IPS DF 19.7 (cell line): ENCODE measurements at regions not wholly inside any gene's neighbourhood (a gene's known extent, or its start where the extent isn't known, plus 50 kb on each side); places are given as distances from the start of the nearest gene placed in this dataset.
A peak's percentile ranks its signal among the peaks of the same experiment; 100 is the strongest.
"Not testable (repeated sequence)": the region's sequence is repeated elsewhere in the genome, so short reads cannot be mapped to it uniquely, and the experiment has no call there.

Experiments used
- DNase-seq: peaks from one replicate; pipeline ENCODE4 v3.0.0-alpha.2; 2013; ENCODE audit warnings: low read depth, low spot score

DNA sequence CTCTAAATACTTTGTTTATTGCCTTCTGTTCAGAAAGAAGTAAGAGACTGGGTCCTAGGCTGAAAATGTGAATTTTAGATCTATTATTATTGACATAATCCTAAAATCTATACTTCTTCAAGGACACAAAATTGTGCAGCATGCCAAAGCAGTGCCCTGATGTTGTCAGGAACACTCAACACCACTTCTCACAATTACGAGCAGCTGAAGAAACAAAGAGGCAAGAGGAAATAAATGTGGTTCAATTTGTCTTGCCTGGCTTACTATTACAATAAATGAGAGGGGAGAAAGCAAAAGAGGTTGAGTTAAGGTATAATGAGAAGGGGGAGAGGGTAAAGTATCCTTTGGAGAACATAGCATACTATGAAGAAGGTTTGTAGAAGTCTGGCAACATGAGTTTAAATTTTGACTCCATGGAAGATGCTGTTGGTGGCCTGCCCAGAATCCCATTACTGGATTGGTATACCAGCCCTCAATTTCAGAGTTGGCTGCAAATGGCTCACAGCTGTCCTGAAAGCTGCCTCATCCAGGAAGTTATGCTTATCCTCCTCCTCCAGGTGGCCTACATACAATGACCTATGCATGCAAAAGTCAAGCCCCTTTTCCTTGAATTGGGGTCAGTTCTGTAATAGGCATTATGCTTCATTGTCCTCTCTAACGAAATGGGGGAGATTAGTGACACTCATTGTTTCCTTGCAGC is 274.6 kb upstream of the SMIM30 start:
- no peak for DNase-seq

DNA sequence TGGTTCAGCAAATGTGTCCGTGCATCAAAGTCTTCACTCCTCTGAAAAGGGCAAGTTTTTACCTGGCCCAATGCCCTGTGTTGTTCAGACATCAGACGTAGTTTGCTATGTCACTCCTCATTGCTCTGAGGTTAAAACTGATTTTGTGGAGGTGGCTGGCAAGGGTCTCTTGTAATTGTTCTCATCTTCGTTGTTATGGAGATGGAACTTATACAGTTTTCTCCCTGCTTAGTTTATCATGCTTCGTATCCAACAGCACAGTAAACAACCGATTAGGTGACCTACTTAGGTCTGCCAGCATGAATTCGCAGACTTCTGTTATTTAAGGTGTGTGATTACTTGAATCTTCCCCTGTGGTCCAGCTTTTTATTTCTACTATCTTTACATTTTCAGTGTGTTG is 274.1 kb upstream of the SMIM30 start:
- no peak for DNase-seq

DNA sequence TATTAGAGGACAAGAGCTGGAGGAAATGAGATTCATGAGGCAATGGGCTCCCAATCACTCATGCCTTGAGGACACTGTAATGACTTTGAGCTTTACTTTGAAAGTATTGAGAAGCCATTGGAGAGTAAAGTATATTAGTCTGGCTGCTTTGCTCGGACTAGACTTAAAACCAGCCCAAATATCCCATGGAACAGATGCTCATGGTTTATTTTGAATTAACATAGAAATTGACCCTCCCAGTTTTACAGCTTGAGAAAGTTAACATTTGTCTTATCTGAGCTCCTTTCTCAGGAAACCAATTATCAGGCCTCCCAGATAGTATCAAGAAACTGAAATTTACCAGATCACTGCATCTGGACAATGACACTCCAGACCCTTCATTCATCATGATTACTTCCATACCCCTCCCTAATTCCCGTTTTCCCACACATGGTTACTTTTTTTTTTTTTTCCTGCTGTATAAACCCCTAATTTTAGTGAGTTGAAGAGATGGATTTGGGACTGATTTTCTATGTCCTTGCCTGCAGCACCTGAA is 270.8 kb upstream of the SMIM30 start:
- no peak for DNase-seq

DNA sequence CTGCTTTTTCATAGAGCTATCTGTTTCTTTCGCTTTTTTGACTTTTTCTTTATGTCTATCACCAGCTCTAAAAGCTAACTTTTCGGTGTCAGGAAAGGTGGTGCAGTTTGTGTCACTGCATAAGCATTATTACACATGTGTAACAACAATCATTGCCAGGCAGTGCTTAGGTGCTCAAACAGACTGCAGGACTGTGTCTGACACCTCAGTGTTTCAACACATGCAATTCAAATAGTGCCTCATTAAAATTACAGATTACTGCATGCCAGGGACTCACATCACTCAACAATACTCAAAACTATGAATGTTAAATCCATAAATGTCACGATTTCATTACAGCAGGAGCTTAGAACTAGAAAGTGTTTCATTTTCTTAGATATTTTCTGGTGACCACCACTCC is 265.3 kb upstream of the SMIM30 start:
- no peak for DNase-seq

DNA sequence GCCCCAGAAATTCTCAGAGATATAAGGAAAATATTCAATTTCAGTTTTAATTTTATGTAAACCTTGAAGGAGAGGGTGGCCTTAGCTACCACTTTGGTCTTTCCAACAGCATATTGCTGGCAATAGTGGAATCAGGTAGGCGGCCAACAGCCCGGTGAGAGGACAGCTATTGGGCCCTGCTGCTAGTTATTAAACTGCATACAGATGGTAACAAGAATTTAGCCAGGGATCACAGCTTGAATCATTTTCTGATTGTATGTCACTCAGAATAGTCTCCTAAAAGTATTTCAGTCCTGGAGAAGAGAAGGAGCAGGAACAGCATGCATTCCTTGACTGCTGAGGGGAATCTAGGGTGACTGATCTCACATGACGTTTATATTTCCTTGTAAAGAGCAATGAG is 261.4 kb upstream of the SMIM30 start:
- no peak for DNase-seq

DNA sequence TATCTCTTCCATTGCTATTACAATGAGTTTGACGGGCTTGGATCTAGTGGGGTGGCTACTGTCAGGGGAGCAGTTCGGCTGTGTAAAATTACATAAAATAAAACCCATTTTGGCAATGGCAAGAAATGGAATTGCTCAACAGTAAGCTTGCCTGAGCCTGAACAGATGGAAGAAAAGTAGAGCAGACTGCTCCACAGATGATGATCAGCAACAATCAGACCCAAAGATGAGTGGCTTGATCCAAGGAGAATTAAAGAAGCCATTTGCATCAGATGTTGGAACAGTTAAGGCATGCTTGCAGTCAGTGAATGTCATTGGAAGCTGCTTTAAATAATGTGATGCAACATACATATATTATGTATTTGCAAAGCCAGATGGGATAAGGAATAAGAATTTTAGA is 256.6 kb upstream of the SMIM30 start:
- no peak for DNase-seq

DNA sequence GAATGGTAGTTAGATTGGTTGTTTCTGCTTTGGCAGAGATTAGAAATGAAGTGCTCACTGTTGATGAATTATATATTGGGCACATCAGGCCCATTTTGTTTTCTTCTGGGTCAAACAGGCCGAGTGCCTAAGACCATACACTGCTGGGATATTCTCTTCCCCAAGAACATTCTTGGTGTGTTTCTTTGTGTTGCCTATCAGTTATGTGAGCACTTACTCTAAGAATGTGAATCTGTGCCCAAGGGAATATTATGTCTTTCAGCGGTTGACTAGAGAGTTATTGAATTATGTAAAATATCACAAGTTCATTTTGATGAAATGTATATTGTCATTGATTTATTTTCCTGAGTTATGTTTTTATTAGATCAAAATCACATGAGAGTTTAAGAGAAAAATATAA is 255.5 kb upstream of the SMIM30 start:
- no peak for DNase-seq

DNA sequence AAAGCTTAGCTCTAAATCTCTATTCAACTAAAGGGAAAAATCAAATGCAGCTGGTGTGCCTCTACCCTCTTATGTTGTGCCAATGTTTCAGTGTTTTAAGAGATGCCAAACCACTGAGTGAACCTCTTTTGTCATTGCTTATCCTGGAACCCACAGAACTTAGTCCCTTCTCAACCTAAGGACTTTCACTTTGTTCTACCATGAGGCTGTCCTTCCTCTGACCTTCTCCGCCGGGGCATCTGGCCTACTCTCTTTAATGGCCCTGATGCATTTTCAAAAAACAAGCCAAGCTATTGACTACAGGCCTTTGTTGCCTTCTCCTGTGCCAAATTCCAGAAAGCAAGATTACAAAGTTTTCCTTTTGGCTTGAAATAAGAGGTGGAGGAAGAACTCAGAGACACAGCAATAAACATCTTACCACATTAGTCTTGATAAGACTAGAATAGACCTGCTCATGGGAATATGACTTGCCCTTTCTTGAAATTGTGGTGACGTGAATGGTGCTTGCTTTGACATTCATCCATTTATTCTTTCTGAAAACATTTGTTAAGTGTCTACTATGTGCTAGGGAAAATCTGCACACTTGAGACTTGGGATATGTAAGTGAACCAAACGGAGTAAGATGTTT is 253.2 kb upstream of the SMIM30 start:
- no peak for DNase-seq

DNA sequence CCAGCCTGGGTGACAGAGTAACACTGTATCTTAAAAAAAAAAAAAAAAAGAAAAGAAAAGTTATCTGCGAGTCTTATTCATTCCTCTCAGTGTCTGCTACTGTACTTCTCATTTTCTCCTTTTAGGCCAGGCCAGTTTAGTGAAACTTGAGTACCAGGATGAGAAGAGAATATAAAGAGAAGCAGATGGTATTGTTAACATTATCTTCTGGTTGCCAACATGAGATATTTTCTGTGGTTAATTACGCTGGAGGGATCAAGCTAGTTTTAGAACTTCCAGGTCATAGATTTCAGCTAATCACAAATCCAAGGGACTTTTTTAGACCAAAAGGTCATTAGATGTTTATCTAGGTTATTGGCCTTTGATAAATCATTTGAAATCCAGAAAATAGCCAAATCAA is 252.6 kb upstream of the SMIM30 start:
- DNase-seq = no peak

DNA sequence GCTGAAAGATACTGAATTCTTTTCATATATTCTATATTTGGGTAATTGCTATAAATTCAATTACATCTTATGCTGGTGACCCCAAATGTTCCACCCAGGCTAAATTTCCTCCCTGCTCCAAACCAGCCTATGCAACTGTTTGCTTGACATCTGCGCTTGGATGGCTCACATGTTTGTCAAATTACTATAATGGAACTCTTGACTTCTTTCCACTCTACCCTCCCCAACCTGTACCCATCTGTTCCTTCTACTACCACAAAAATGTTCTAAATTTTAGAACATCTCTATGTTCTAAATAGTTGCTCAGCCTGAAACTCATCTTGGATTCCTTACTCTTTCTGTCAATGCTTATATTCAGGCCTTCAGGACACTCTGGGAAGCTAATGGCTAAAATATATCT is 249.9 kb upstream of the SMIM30 start:
- DNase-seq = no peak

DNA sequence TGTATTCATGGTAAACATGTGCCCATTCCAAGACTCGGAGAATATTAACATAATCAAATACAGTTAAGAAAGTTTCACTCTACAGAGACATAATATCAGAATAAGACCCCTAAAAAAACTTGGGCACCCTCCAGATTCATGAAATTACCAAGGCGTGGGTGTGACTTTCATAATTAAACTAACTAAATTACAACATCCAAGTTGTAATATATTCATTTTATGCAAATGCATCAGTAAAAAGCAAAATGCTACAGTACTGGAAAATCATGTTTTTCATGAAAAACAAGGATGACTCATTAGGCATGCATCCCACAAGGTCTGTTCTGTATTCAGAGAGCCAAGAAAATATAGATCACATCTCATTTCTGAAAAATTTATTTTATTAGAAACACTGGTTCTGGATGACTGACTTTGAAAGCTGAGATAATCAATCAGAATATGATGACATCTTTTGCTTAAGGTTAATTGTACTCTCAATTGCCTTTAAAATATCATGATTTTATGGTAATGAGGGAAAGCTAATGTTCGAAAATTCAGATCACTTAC is 248.8 kb upstream of the SMIM30 start:
- no peak for DNase-seq

DNA sequence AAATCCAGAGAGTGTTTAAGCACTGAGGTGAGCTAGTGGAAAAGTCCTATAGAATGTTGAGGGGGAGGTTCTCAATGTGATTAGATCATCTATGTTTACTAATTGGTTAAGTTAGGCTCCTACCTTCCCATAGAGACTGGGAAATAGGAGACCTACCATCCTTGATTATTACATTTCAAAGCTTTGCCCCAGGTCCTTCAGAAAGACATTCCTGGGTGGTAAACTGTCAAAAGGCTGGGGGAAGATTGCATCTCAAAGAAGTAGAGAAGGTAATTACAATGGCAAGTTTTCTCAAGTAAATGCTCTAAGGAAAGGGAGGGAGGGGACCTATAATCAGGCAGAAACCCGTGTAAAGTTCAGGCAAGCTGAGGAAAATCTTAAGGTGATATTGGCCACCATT is 247.8 kb upstream of the SMIM30 start:
- DNase-seq = peak; percentile 9

DNA sequence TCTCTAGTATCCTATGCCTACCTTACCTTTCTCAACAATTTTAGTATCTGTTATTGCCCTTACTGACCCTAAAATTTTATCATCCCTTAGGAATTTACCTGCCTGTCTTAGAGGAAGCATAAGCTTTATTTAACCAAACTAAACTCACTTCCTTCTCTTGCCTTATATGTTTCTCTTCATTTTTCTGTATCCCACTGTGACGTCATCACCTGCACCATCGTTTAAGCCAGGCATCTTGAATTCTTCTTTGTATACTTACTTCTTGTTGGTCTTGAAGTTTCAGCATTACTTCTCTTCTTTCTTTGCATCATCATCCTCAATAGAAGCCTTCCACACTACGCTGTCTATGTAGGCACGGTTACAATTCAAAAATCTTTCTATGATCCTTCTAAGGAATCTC is 231.0 kb upstream of the SMIM30 start:
- DNase-seq = no peak

DNA sequence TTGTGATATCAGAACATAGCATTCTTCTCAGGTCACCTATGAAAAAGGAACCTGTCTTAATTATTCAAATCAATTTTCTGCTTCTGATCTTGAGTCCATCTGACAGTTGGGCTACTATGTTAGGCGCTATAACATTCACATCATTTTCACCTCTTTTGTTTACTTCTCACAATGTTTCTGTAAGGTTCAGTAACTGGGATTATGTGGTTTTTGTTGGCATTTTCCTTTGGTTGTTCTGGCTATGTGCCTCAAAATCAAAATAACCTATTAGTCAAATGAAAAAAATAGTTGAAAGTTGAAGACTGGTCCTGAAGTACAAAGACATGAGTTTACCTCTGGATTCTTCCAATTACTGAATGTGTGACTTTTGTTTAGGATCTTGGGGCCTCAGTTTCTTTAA is 221.3 kb upstream of the SMIM30 start:
- no peak for DNase-seq

DNA sequence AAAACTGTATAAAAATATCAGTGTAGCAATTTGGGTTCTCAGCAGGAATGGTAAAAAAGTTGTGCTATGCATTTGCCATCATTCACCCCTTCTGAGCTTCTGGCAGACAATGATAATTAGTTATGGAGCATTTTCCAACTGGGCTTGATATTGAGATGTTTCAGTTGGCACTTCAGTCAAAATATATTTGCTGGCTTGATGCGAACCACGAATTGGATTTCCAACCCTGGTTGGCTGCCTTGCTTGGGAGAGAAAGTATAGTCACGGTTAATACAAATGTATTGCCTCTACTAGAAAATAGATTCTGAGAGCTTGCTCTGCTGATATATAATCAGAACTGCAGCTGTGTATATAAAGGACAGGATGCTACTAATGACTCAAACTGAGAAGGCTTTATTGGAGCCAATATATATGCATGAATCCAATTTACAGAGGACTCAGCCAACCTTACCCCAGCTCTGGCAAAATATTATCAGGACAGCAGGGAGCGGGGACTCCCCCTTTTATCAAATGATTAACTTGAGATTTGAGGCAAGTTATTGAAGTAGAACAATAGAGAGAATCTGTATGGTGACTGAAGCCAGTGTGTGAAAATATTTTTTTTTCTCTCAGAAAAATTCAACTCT is 219.8 kb upstream of the SMIM30 start:
- DNase-seq = no peak

DNA sequence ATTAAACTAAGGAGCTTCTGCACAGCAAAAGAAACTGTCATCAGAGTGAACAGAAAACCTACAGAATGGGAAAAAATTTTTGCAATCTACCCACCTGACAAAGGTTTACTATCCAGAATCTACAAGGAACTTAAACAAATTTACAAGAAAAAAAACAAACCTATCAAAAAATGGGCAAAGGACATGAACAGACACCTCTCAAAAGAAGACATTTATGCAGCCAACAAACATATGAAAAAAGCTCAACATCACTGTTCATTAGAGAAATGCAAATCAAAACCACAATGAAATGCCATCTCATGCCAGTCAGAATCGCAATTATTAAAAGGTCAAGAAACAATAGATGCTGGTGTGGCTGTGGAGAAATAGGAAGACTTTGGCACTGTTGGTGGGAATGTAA is 218.5 kb upstream of the SMIM30 start:
- DNase-seq = not testable (repeated sequence)

DNA sequence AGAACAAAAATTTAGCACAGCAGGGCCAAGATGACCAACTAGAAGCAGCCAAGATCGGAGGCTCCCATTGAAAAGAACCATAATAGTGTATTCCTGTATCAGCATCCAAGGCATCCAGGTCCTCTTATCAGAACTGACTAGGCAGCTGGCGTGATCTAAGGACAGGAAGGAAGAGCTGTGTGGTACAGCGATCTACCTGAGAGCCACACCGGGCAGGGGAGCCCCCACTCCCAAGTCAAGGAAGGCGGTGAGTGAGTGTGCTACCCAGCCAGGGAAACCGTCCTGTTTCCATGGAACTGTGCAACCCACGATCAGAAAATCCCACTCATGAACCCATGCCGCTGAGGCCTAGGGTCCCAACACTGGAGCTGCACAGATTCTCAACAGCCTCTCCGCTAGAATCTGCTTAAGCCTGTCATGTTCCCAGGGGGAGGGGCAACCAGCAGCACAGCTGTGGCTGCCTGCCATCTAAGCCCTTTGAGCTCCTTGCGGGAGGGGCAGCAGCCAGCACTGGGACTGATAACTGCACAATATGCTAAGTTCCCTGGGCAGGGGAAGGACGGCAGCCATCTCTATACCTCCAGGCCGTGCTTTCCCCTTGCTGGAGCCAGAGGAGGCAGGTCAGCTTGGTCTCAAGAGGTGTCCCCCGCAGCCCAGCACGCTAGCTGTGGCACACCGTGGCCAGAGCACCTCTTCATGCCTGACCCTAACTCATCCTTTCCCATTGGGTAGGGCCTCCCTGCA is 213.0 kb upstream of the SMIM30 start:
- peak; percentile 5 for DNase-seq

DNA sequence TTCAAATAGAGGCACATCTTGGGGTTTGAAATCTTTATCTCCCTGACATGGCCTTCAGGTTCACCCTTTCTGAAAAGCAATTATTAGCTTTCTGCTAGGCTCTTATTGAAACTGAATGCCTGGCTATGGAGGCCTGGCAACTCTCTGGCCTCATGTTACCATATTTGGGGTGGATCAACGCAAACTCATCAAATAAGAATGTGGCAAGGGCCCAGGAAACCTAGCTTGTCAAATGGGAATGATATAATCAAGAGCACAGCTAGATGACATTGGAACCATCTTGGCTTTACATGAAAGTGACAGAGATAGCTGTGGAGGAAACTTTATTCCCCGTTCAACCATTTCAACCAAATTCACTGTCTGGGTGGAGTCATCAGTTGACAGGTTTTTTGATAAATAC is 202.8 kb upstream of the SMIM30 start:
- no peak for DNase-seq

DNA sequence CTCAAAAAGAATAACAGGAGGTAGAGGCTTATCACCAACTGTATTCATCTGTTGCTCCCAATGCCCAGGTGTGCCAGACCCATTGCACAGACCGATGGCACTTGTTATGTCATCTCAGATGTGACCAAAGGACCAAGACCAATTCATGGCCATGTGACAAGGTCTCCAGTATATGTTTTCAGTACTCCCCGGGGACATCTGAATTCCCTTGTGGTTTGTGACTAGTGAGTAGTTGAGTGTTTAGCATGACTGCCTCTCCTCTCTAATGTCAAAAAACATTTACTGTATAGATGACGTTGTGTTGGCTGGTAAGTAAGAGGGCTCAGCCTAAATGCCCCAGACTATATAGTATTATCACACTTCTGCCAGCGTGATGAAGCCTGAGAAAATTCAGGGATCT is 202.1 kb upstream of the SMIM30 start:
- no peak for DNase-seq

DNA sequence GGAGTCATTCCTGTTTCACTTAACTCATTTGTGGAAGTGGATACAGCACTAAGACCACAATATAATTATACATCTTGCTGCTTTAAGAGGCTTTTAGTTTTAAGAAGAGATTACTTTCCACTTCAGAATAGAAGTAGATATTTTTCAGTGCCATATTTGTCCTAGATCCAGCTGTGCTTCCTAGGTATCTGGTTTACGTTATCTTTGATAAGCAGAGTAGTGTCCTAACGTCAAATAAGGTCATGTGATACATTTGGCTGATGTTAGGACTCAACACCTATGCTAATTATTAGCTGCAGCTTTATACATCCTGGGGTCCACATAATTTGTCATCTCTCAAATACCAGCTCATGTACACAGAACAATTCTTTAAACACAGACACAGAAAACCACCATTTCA is 196.2 kb upstream of the SMIM30 start:
- DNase-seq = no peak

DNA sequence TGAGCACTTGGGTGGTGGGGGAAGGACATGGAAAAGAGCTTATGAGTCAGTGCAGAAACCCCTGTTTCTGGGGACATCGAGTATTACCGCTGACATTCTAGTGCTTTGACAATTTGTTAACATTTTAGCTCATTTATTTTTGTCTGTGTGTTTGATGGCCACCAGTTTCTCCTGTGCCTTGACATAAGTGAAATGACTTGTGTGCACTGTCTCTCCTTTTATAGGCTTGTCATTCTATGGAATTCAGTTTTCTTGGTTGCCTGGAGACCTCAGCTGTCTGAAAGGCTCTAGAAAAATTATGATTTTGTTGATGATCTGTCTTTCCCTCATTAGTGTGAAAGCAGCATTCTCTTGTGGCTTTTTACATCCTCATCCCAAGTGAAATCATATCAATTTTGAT is 190.0 kb upstream of the SMIM30 start:
- DNase-seq = no peak

DNA sequence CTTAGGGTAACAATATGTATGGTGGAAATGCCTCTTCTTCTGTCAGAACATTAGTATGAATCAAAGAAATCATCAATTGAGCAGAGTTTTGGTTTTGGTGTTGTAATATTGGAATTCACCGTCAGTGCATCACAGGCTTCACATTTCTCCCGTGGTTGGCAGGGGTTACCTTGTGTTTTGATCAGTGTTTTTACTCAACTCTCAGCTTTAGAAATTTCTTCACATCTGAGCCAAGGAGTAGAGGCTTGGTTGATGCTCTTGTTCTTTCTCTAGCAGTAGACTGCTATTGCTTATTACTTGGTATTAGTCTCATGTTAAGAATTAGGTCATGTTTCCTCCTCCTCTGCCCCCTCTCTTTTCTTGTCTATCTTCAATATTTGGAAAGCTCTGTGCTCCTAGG is 188.8 kb upstream of the SMIM30 start:
- DNase-seq = no peak
